OCI-LY3 (cell line): ENCODE measurements at regions not wholly inside any gene's neighbourhood (a gene's known extent, or its start where the extent isn't known, plus 50 kb on each side); places are given as distances from the start of the nearest gene placed in this dataset.

Experiments used
- EZH2phosphoT487 ChIP-seq: fragments of 200-600 bp; shearing (Covaris generic); IDR thresholded peaks from 2 replicates; pipeline ENCODE4 v1.6.1; 2018; ENCODE audit warnings: antibody characterized with exemption, mixed run types, low read depth
- TF ChIP-seq, protein P1 (sequence below): fragments of 200-600, 300-600 bp; sonication (generic); IDR thresholded peaks from 2 replicates; pipeline ENCODE4 v1.5.1; 2014; ENCODE audit warnings: antibody characterized with exemption, low read length, low read depth

DNA sequence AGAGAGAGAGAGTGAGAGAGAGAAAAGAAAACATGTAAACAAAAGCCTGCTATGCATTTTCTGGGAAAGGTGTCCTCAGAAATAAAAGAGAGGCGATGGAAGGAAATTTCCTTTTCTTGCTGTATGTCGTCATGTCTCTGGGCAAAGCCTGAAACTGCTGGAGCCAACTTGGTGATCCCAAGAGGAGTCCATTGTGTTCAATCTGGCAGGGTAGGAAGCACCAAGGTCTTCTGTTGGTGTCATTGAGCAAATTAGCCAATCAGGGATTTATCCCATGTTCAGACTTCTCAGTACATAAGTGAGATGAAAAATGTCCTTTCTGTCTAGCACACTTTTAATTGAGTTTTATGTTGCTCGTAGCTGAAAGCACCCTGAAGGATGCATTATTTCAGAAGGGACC lies 260.0 kb upstream of the KAZN start:
- no peak for TF ChIP-seq EZH2phosphoT487
- TF ChIP-seq, protein P1, sequence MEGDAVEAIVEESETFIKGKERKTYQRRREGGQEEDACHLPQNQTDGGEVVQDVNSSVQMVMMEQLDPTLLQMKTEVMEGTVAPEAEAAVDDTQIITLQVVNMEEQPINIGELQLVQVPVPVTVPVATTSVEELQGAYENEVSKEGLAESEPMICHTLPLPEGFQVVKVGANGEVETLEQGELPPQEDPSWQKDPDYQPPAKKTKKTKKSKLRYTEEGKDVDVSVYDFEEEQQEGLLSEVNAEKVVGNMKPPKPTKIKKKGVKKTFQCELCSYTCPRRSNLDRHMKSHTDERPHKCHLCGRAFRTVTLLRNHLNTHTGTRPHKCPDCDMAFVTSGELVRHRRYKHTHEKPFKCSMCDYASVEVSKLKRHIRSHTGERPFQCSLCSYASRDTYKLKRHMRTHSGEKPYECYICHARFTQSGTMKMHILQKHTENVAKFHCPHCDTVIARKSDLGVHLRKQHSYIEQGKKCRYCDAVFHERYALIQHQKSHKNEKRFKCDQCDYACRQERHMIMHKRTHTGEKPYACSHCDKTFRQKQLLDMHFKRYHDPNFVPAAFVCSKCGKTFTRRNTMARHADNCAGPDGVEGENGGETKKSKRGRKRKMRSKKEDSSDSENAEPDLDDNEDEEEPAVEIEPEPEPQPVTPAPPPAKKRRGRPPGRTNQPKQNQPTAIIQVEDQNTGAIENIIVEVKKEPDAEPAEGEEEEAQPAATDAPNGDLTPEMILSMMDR = no peak
